ENCODE measurements at regions not wholly inside any gene's neighbourhood (a gene's known extent, or its start where the extent isn't known, plus 50 kb on each side); places are given as distances from the start of the nearest gene placed in this dataset.

GRCh38 chr12:111222027-111222414 is 146.9 kb downstream of the PHETA1 start:
- no peak for TF ChIP-seq CTCF (IDR thresholded peaks at IDR 0.05)
- no peak for TF ChIP-seq POLR2A (IDR thresholded peaks at IDR 0.05)

Data from transverse colon (tissue), 3 donors.